Tibial nerve (tissue), 4 donors: ENCODE measurements at regions not wholly inside any gene's neighbourhood (a gene's known extent, or its start where the extent isn't known, plus 50 kb on each side); places are given as distances from the start of the nearest gene placed in this dataset.

Experiments
- DNase-seq, 2 donors: peaks; one replicate each; pipeline ENCODE4 v3.0.0-alpha.2; 2019; ENCODE audit warnings: low spot score in 2 of 2
- H3K27ac ChIP-seq, 4 donors: fragments of 200-600 bp; sonication (generic) in 3 of 4; one replicate each; pipeline ENCODE4 v1.5.1; 2017 to 2019; ENCODE audit warnings: mild to moderate bottlenecking in 1 of 4
- H3K27me3 ChIP-seq, 2 donors: fragments of 200-600 bp; sonication (generic) in 1 of 2; one replicate each; pipeline versions ENCODE4 v1.5.1 to v1.6.0; 2017 to 2019
- H3K36me3 ChIP-seq, 3 donors: fragments of 200-600 bp; sonication (generic); one replicate each; pipeline ENCODE4 v1.5.1; 2018 to 2019
- H3K4me1 ChIP-seq, 4 donors: fragments of 200-600 bp; sonication (generic) in 3 of 4; one replicate each; pipeline ENCODE4 v1.5.1; 2017 to 2019
- H3K4me3 ChIP-seq, 4 donors: fragments of 200-600 bp; sonication (generic) in 3 of 4; one replicate each; pipeline ENCODE4 v1.5.1; 2017 to 2019; ENCODE audit warnings: mild to moderate bottlenecking in 1 of 4, moderate library complexity in 1 of 4
- H3K9me3 ChIP-seq, 4 donors: fragments of 200-600 bp; sonication (generic) in 3 of 4; one replicate each; pipeline ENCODE4 v1.5.1; 2017 to 2019
- EP300 ChIP-seq, 2 donors: sonication (generic); formaldehyde crosslinking; IDR thresholded peaks; one replicate each; pipeline ENCODE4 v1.6.1; 2017; ENCODE audit warnings: antibody characterized with exemption in 2 of 2, mild to moderate bottlenecking in 1 of 2
- POLR2A ChIP-seq, 2 donors: fragments of 450-650 bp; IDR thresholded peaks; one replicate each; pipeline ENCODE4 v1.6.1; 2017; ENCODE audit warnings: antibody characterized with exemption in 2 of 2, mild to moderate bottlenecking in 2 of 2, moderate library complexity in 2 of 2
- WGBS, 2 donors: methylation state at CpG; one replicate each; pipeline ENCODE4 v1.1.5; 2018; 5-methylcytosine and 5-hydroxymethylcytosine counted together
- TF ChIP-seq, protein P1 (sequence below), 5 experiments: fragments of 200-600 bp in 3 of 5; fragments of 450-650 bp in 2 of 5; sonication (generic) in 3 of 5; IDR thresholded peaks; one replicate each; pipeline ENCODE4 v1.5.1; 2016 to 2019; ENCODE audit warnings: antibody characterized with exemption in 5 of 5, mild to moderate bottlenecking in 3 of 5, moderate library complexity in 2 of 5

- H3K27me3 ChIP-seq = no peaks in the 10 kb centered on the region
- WGBS, 2 donors = 96 to 98% methylated on average over 3 of the region's 3 CpGs
- H3K9me3 ChIP-seq = no peaks in the 10 kb centered on the region
- H3K4me3 ChIP-seq = no peak overlapping the region
- TF ChIP-seq POLR2A (IDR thresholded peaks at IDR 0.05) (no peak), EP300 (IDR thresholded peaks at IDR 0.05) (no peak)
- TF ChIP-seq, protein P1, sequence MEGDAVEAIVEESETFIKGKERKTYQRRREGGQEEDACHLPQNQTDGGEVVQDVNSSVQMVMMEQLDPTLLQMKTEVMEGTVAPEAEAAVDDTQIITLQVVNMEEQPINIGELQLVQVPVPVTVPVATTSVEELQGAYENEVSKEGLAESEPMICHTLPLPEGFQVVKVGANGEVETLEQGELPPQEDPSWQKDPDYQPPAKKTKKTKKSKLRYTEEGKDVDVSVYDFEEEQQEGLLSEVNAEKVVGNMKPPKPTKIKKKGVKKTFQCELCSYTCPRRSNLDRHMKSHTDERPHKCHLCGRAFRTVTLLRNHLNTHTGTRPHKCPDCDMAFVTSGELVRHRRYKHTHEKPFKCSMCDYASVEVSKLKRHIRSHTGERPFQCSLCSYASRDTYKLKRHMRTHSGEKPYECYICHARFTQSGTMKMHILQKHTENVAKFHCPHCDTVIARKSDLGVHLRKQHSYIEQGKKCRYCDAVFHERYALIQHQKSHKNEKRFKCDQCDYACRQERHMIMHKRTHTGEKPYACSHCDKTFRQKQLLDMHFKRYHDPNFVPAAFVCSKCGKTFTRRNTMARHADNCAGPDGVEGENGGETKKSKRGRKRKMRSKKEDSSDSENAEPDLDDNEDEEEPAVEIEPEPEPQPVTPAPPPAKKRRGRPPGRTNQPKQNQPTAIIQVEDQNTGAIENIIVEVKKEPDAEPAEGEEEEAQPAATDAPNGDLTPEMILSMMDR (IDR thresholded peaks at IDR 0.05) = no peak
- no peak overlapping the region for H3K27ac ChIP-seq
- no peak for DNase-seq
- H3K4me1 ChIP-seq = peaks cover 0 to 19% (median 6%) of the 10 kb centered on the region in 4 donors
- H3K36me3 ChIP-seq = no peaks in the 10 kb centered on the region
These were observed 81.0 kb downstream of the TMX1 start for GRCh38 chr14:51321036-51321435.

- H3K36me3 ChIP-seq = no peaks in the 10 kb centered on the region
- H3K4me1 ChIP-seq = peaks cover 0 to 29% (median 14%) of the 10 kb centered on the region in 4 donors
- no peak for DNase-seq
- no peak overlapping the region for H3K4me3 ChIP-seq
- no peak overlapping the region for H3K27ac ChIP-seq
- 91 to 94% methylated on average over 3 of the region's 3 CpGs for WGBS, 2 donors
- no peaks in the 10 kb centered on the region for H3K27me3 ChIP-seq
- no peaks in the 10 kb centered on the region for H3K9me3 ChIP-seq
- TF ChIP-seq EP300 (IDR thresholded peaks at IDR 0.05) (no peak), POLR2A (IDR thresholded peaks at IDR 0.05) (no peak)
- TF ChIP-seq, protein P1 (IDR thresholded peaks at IDR 0.05) = no peak
These were observed 83.4 kb downstream of the TMX1 start for GRCh38 chr14:51323492-51323891.

GRCh38 chr14:51327376-51327775, 87.3 kb downstream of the TMX1 start:
- DNase-seq = no peak
- WGBS, 2 donors = 89 to 94% methylated on average over 1 of the region's 1 CpG
- Histone ChIP-seq H3K36me3 (no peaks in the 10 kb centered on the region), H3K27me3 (no peaks in the 10 kb centered on the region), H3K4me1 (peaks cover 0 to 19% (median 8%) of the 10 kb centered on the region in 4 donors), H3K27ac (no peak overlapping the region), H3K4me3 (no peak overlapping the region), H3K9me3 (no peaks in the 10 kb centered on the region)
- TF ChIP-seq POLR2A (IDR thresholded peaks at IDR 0.05) = no peak
- TF ChIP-seq, protein P1 (IDR thresholded peaks at IDR 0.05) = no peak
- no peak for TF ChIP-seq EP300 (IDR thresholded peaks at IDR 0.05)

GRCh38 chr14:51328064-51328771, 88.2 kb downstream of the TMX1 start:
- Histone ChIP-seq H3K36me3 (no peaks in the 10 kb centered on the region), H3K27ac (peak overlapping the region in 3 of 4 donors; percentile 22 to 61 (median 22)), H3K9me3 (no peaks in the 10 kb centered on the region), H3K27me3 (no peaks in the 10 kb centered on the region), H3K4me1 (peaks cover 0 to 19% (median 8%) of the 10 kb centered on the region in 4 donors), H3K4me3 (no peak overlapping the region)
- TF ChIP-seq EP300 (IDR thresholded peaks at IDR 0.05) = no peak
- no peak for DNase-seq
- 24 to 29% methylated on average over 5 of the region's 5 CpGs for WGBS, 2 donors

- H3K27ac ChIP-seq = peak overlapping the region in 2 of 4 donors; percentile 22 to 61
- no peaks in the 10 kb centered on the region for H3K9me3 ChIP-seq
- H3K4me1 ChIP-seq = peaks cover 0 to 19% (median 8%) of the 10 kb centered on the region in 4 donors
- TF ChIP-seq POLR2A (IDR thresholded peaks at IDR 0.05) (no peak), EP300 (IDR thresholded peaks at IDR 0.05) (peak in 1 of 2 donors; percentile 52)
- TF ChIP-seq, protein P1 (IDR thresholded peaks at IDR 0.05) = no peak
- no peaks in the 10 kb centered on the region for H3K36me3 ChIP-seq
- DNase-seq = no peak
- no peak overlapping the region for H3K4me3 ChIP-seq
- 59 to 65% methylated on average over 5 to 6 of the region's 6 CpGs for WGBS, 2 donors
- H3K27me3 ChIP-seq = no peaks in the 10 kb centered on the region
These were observed 88.8 kb downstream of the TMX1 start for GRCh38 chr14:51328772-51329353.
